ENCODE measurements at regions not wholly inside any gene's neighbourhood (a gene's known extent, or its start where the extent isn't known, plus 50 kb on each side); places are given as distances from the start of the nearest gene placed in this dataset.
A peak's percentile ranks its signal among the peaks of the same experiment; 100 is the strongest.
"Not testable (repeated sequence)": the region's sequence is repeated elsewhere in the genome, so short reads cannot be mapped to it uniquely, and the experiment has no call there.

DNA sequence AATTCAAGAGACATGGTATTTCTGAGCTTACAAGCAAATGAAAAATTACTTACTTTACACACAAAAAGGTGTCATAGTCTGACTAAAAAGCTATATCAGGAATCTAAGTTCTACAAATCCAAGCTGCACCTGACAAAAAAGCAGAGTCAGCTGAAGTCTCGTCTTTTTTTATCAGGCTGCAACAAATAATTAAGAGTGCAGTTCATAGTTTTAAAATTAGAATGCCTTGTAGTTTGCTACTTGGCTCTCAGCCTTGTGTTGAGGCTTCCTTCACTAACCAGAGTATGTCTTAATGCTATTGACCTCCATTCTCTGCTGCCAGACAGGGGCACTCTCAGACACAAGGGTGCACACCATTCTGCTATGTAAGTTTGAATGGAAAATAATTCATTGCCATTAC is 940.7 kb downstream of the PCDH7 start:
- no peak for DNase-seq

DNA sequence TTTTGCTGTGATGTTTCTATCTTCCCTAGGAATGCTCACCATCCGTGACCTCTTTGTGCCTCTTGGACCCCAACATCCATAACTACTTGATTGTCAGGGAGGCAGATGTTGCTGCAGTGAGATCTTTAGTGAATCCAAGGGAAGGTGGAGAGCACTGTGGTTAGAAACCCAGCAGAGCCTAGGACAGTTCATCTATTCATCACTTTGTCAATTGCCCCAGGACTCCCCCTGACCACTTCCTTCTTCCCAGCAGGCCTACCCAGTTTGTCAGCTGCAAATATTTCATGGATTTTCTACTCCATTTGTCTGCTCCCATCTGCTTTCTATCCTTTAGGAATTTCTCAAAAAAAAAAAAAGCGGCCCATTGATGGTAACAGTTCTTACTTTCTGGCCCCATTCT is 942.8 kb downstream of the PCDH7 start:
- no peak for DNase-seq

DNA sequence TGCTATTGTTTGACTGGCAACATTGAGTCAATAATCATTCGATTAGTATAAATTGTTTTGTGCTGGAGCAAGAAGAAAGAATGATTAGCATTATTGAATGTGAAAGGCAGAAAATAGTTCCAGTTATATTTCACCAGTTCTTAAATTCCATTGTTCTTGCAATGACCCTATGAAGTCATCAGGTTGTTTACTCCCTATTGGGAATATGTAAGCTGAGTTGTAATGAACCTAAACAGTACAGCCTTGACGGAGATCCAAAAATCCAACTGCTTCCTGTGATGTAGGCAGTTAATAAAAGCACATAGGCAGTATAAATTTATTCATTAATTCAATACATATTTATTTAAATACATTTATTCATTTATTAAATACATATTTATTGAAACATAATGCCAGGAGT is 947.5 kb downstream of the PCDH7 start:
- peak; percentile 36 for DNase-seq

DNA sequence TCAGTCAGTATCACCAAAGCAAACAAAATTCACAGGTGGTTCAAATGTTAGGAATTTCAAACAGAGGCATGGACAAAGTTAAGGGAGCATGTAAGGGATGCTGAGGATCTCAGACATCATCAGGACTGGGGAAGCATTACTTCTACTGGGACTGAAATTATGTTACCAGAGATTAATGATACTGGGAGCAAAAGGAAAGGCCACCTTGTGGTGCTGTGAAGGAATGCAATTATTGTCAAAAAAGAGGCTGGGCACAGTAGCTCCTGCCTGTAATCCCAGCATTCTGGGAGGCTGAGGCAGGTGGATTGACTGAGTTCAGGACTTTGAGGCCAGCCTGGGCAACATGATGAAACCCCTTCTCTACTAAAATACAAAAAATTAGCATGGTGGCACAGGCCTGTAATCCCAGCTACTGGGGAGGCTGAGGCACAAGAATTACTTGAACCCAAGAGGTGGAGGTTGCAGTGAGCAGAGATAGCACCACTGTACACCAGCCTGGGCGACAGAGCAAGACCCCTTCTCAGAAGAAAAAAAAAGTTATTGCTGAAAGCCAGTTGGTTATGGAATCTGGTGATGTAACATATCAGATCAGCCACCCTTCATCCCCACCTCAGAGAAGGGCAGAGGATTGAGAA is 954.3 kb downstream of the PCDH7 start:
- DNase-seq: no peak

DNA sequence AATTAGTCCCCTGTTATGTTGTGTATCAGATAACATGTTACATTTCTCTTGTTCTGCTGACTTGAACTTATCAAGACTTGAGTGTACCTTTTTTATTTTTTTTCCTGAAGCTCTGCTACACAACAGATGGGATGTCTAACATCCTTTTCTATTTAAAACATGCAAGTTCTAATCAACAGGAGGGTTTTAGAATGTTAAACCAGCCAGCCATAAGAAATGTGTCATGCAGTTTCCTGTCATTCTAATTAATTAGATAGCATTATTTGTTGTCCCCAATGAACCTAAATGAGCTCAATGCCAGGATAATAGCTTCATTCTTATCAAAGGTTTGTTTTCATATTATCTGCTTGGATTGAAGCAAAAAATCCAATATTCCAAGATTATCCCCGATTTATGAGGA is 958.2 kb downstream of the PCDH7 start:
- DNase-seq: no peak

DNA sequence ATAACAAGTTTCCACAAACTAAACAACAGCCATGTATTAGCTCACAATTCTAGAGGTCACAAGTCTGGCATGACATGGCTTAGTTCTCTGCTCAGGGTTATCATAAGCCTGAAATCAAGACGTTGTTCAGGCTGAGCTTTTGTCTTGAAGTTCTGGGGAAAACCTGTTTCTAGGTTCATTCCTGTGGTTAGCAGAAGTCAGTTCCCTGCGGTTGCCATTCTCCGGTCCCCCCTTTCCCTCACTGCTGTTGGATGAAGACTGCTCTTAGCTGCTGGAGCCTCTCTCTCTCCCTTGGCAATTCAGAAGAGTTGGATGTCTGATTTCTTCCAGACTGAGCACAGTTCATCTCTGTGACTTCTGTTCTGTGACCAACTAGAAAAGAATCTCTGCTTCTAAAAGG is 962.6 kb downstream of the PCDH7 start:
- no peak for DNase-seq

DNA sequence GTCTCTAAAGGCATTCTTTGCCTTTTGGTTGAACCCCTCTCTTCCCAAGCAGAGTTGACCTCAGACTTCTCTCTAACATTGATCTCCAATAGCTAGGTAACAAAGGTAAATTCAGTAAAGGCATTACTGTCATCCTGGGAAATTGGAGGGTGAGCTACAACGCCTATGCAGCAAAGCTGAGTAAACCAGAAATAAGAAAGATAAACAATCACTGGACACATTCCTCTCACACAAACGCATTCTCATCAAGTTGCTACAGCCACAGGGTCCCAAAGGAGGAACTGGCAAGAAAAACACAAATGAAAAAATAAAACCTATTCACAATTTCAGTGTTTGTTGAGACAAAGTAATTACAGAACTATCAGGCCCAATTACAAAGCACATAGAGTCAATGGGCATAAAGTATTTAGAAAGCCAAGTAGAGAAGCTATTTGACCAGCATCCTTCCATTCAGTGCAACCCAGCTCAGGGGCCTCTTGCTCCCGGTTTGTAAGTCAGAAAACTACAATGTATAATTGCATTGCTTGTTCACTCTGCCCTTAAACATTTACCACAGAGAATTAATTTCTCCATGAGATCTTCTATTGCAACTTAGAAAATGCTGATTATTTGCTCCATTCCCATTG is 967.7 kb downstream of the PCDH7 start:
- no peak for DNase-seq

DNA sequence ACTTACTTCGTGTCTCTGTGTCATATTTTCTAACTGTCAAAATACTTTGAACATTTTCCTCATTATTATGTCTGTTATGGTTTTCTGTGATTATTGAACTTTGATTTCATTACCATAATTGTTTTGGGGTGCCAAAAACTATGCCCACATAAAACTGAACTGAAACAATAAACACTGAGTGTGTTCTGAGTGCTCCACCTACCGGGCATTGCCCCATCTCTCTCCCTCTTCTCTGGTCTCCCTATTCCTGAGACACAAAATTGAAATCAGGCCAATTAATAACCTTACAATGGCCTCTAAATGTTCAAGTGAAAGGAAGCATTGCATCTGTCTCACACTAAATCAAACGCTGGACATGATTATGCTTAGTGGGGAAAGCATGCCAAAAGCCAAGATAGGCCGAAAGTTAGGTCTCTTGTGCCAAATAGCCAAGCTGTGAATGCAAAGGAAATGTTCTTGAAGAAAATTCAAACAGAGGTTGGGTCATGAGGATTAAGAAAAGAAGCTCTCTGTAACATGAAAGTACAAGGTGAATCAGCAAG is 972.3 kb downstream of the PCDH7 start:
- DNase-seq: no peak

DNA sequence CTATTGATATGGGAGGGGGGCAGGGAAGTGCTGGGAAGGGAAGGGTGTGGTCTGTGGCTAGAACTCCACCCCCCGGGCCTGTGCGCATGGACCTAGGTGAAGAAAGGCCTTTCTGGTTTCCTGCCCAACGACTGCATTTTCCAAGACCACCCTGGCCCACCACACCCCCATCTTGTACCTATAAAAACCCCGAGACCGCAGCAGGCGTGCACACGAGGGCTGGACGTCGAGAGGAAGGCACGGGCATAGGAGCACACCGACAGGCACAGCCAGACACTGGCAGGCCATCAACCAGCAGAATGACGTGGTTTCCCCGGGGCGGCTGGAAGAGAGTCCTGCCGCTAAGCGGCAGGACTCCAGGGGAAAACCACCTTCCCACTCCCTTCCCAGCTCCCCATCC is 981.1 kb downstream of the PCDH7 start:
- no peak for DNase-seq

DNA sequence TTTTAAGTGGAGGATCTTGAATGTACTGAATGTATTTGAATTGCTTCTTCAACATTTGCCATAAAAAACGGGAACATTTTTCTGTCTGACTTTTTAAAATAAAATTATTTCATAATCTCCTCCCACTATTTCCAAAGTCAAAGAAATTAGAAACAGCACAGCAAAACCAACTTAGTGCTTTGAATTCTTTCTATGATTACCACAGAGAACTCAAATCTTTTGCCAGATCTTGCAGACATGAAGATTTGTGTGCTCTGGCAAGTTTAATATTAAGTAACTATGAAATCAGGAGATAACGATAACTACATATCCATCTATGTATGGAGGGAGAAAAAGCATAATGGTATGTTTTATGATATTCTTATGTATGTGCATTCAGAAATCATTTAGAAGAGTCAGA is 982.2 kb downstream of the PCDH7 start:
- no peak for DNase-seq

DNA sequence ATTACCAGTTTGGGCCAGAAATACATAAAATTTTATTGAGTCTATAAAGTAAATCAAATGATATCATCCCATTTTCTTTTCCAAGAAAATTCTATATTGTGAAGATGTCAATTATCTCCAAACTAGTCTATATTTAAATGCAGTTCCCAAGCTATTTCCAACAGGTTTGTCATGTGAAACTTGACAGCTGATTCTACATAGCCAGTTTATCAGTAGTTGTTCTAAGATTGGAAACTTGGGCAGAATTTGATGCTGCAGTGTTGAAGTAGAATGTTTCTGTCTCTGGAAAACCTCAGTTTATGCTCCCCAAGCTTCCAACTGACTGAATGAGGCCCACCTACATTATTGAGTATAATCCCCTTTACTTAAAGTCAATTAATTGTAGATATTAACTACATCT is 994.1 kb downstream of the PCDH7 start:
- no peak for DNase-seq

DNA sequence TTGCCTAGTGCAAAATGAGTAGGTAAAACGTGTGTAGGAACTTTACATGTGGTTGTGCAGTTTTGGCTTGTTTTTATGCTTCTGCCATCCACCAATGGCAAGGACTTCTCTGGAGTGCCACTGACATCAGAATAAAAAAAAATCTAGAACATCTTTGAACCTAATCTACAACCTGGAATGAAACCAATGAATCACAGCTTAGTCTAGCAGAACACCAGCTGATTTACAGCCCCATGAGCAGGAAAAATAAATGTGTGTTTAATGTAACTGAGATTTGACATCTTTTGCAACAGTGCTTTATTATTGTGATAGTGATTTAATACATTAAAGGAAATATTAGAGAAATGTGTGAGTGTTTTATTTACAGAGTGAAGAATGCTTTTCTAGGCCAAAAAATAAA is 995.1 kb downstream of the PCDH7 start:
- DNase-seq: no peak

DNA sequence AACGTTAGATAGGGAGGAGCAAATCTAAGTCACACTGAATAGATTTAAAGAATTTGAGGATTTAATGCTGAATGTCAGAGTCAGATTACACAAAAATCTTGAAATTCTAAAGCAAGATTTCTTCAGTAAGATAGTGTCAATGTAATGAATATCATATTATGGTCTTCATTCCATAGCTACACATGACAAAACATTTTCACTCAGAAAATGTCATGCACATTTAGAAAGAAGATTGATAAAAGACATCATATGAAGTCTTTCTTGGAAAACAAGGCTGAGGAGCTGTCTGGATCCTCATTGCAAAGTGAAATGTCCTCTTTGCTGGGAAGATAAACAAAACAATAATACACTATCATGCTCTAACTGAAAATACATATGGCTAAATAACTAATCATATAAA is 1006.9 kb downstream of the PCDH7 start:
- DNase-seq: no peak

DNA sequence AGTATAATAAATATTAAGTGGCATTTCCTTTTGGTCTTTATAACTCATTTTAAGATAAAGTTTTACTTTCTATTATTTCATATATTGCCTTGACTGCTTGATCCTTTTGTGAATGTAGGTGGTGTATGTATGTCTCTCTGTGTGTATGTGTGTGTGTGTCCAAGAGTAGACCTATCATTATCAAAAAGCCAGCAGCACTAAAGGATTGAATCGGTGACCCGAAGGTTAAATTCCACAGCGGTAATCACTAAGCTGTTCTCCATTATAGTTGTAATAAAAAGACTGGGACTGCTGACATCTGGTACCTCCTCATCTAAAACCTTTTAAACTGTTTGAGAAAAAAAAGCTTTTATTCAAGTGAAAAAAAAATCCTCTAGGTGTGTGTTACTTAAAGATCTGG is 1014.8 kb downstream of the PCDH7 start:
- DNase-seq: no peak

DNA sequence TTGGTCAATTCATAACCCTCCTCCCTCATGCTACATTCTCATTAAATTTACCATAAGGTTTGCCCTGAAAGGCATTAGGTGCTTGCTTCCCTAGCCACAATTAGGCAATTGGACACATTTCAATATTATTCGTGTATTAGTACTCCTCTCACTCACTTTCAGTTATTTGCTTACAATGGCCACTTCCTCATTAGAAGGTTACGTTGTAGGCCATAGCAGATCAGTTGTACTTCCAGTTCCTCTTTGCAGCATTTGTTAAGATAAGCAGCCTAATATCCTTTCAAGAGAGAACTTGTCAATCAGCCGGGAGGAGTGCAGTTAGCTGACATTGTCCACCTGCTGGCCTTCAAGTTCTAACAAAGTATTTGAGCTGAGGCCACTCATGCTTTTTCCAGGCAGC is 1017.2 kb downstream of the PCDH7 start:
- no peak for DNase-seq

DNA sequence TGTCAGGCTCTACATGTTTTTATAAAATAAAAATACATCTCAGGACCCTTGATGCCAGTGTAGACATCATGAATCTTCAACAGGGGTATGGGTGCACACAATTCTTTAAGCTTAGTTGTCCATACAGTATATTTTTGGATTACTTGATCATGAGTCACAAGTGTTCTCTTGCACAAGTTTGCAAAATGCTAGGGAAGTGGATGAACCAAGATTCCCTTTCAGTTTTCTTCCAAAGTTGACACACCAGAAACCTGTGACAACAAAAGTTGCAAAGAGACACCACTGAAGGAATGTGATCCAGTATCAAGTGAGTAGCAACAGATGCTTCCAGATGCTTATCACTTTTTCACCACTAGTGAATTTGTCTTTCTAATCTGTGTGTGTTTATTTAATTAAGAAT is 1021.2 kb downstream of the PCDH7 start:
- DNase-seq: no peak

DNA sequence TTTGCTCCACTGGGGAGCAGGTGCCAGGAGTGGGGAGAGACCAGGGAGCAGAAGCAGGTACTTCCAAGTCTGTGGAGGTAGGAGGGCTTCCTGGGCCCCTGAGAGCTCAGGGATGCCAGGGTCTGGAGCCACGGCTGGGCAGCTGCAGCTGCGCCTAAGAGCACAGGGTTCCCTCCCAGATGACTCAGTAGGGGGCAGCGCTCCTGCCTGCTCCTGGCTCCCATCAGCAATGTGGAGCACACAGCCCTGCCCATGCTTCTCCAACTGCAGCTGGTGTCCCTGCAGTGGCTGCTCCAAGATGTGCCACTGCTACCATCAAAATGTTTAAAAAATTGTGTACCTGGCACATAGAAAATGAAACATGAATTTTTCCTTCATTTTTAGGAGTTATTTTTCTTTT is 1028.2 kb downstream of the PCDH7 start:
- no peak for DNase-seq

DNA sequence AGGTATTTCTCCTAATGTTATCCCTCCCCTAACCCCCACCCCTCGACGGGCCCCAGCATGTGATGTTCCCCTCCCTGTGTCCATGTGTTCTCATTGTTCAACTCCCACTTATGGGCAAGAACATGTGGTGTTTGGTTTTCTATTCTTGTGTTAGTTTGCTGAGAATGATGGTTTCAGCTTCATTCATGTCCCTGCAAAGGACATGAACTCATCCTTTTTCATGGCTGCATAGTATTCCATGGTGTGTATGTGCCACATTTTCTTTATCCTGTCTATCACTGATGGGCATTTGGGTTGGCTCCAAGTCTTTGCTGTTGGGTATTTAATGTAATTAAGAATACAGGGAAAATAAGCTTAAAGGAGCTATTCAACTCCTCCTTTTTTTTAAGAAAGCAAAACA is 1030.4 kb downstream of the PCDH7 start:
- DNase-seq: not testable (repeated sequence)

DNA sequence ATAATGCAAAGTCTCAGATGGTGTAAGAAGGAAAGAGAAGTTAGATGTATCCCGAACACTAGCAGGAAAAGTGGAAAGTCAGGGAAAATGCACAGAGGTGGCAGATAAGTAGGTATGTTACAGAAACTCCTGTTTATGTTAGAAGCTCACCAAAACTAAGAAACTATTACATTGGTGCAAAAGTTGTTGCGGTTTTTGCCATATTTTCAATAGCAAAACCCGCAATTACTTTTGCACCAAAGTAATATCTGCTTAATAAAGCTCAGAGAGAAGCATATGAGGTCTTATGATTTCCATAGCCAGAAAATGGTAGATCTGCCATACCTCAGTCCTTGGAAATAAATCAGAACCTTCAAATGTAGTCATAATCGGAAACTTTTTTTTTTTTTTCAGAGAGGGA is 1035.6 kb downstream of the PCDH7 start:
- DNase-seq: no peak

DNA sequence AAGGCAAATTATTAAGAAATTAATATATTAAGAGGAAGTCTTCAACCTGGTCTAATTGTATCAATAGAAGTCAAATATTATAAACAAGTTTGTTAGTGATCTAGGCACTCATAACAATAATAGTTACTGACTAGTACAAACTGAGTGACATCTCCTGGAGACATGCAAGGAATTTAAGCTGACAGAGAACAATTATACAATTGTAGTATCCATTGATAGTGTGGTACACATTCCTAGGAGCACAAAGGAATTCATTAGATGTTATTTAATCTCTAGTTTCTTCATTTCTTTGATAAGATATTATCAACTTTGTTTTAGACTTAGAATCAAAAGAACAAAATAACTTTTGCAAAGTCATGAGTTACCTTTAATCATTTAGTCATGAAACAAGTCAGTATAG is 1048.6 kb downstream of the PCDH7 start:
- no peak for DNase-seq

DNA sequence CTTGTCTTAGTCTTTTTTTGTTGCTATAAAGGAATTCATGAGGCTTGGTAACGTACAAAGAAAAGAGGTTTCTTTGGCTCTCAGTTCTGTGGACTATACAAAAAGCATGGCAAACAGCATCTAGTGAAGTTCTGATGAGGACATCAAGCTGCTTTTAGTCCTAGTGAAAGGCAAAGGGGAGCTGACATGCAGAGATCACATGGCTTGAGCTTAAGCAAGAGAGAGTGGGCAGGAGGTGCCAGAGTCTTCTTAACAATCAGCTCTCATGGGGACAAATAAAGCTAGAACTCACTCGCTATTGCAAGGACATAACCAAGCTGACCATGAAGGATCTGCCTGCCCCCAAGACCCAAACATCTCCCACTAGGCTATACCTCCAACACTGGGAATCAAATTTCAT is 1063.1 kb downstream of the PCDH7 start:
- no peak for DNase-seq

DNA sequence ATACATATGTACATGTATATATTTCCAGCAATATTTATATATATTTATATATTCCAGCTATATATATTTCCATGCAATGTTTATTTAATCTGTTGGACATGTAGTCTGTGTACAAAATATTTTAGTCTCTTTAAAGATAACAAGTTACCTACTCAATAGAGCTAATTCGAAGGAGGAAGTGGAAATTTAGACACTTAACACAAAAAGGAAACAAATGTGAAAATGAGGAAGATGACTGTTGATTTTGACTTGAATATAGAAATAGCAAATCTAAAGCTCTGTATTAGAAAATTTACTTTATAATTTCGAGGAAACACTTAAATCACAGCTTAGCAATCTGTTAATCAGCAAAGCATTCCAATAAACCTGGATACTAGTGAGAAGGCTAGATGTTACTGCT is 1064.4 kb downstream of the PCDH7 start:
- no peak for DNase-seq

DNA sequence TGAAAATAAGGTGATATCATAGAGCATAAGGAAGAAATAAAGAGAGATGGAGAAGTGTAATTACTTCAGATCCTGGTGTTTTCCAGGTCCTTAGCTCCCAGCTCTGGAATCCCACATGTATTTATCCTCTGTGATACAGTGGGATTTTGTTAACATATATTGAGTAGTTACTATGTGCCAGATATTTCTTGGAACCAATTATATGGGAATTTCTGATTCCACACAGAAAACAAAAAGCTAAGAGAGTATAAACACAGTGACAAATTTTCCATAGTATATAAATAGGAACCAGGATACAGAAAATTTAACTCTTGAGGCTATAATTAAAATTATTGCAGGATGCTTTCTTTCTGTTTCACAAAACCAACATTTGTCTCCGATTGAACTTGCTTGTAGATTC is 1067.5 kb downstream of the PCDH7 start:
- peak; percentile 14 for DNase-seq

DNA sequence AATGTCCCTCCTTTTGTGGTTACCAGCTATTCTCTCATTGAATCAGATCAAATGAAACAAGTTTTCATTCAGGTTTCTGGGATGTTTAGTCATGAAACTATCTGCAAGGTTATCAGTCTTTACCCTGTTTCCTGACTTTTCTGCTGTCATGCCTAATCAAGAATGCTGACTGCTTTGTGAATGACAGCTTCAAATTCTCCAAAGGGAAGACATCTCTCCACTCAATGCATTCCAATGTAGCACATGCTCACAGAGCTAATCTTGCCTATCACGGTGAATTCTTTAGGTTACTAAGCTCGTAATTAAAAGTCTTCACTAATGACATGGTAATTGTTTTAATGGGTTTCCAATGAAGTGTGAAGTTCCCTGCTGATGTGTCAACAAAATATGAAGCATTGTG is 1068.5 kb downstream of the PCDH7 start:
- no peak for DNase-seq

DNA sequence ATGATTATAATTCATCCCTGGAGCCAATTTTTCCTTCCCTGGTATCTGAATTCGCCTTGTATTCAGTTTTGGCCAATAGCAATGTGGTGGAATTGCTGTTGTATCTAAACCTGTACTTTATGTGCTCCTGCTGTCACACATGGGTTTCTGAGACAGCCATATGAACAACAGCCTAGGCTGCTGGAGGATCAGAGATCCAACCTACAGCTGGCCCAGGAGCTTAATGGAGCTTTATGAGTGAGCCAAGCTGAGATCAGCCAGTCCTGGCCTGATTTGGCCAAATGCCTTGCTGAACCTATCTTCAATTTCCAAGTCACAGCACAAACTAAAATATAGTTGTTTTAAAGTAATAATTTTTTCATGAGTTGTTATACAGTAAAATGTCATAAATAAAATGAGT is 1071.5 kb downstream of the PCDH7 start:
- DNase-seq: peak; percentile 11
